ENCODE measurements at regions not wholly inside any gene's neighbourhood (a gene's known extent, or its start where the extent isn't known, plus 50 kb on each side); places are given as distances from the start of the nearest gene placed in this dataset.

DNA sequence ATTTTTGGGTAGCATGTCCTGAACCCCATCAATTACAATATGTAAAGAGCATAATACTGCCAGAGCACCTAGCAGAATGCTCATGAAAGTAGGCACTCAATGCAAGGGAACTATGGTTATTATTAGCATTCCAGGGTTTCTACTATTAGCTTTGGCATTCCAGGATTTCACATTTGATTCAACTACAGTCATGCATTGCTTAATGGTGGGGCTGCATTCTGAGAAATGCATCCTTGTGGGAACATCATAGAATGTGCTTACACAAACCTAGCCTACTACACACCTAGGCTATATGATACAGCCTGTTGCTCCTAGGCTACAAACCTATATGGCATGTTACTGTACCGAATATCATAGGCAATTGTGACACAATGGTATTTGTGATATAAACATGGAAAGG is 247.8 kb downstream of the CD83 start:
- Mint-ChIP-seq H3K4me1 (peaks cover 43% of the 10 kb centered on the region), H3K36me3 (ENCODE audit: low read depth) (peaks cover 5% of the 10 kb centered on the region; the same call in 1 of the 3 replicates), H3K27me3 (ENCODE audit: insufficient read depth, low read depth, poor library complexity) (peaks cover 14% of the 10 kb centered on the region), H3K4me3 (no peak overlapping the region), H3K27ac (no peak overlapping the region), H3K9me3 (no peaks in the 10 kb centered on the region; the same call in 2 of the 3 replicates)
- H3F3A ChIP-seq (replicated peaks; ENCODE audit: low read depth), result no peaks in the 10 kb centered on the region
- TF ChIP-seq EZH2phosphoT487 (IDR thresholded peaks at IDR 0.05; ENCODE audit: unreplicated experiment), result no peak
- TF ChIP-seq, protein P1, sequence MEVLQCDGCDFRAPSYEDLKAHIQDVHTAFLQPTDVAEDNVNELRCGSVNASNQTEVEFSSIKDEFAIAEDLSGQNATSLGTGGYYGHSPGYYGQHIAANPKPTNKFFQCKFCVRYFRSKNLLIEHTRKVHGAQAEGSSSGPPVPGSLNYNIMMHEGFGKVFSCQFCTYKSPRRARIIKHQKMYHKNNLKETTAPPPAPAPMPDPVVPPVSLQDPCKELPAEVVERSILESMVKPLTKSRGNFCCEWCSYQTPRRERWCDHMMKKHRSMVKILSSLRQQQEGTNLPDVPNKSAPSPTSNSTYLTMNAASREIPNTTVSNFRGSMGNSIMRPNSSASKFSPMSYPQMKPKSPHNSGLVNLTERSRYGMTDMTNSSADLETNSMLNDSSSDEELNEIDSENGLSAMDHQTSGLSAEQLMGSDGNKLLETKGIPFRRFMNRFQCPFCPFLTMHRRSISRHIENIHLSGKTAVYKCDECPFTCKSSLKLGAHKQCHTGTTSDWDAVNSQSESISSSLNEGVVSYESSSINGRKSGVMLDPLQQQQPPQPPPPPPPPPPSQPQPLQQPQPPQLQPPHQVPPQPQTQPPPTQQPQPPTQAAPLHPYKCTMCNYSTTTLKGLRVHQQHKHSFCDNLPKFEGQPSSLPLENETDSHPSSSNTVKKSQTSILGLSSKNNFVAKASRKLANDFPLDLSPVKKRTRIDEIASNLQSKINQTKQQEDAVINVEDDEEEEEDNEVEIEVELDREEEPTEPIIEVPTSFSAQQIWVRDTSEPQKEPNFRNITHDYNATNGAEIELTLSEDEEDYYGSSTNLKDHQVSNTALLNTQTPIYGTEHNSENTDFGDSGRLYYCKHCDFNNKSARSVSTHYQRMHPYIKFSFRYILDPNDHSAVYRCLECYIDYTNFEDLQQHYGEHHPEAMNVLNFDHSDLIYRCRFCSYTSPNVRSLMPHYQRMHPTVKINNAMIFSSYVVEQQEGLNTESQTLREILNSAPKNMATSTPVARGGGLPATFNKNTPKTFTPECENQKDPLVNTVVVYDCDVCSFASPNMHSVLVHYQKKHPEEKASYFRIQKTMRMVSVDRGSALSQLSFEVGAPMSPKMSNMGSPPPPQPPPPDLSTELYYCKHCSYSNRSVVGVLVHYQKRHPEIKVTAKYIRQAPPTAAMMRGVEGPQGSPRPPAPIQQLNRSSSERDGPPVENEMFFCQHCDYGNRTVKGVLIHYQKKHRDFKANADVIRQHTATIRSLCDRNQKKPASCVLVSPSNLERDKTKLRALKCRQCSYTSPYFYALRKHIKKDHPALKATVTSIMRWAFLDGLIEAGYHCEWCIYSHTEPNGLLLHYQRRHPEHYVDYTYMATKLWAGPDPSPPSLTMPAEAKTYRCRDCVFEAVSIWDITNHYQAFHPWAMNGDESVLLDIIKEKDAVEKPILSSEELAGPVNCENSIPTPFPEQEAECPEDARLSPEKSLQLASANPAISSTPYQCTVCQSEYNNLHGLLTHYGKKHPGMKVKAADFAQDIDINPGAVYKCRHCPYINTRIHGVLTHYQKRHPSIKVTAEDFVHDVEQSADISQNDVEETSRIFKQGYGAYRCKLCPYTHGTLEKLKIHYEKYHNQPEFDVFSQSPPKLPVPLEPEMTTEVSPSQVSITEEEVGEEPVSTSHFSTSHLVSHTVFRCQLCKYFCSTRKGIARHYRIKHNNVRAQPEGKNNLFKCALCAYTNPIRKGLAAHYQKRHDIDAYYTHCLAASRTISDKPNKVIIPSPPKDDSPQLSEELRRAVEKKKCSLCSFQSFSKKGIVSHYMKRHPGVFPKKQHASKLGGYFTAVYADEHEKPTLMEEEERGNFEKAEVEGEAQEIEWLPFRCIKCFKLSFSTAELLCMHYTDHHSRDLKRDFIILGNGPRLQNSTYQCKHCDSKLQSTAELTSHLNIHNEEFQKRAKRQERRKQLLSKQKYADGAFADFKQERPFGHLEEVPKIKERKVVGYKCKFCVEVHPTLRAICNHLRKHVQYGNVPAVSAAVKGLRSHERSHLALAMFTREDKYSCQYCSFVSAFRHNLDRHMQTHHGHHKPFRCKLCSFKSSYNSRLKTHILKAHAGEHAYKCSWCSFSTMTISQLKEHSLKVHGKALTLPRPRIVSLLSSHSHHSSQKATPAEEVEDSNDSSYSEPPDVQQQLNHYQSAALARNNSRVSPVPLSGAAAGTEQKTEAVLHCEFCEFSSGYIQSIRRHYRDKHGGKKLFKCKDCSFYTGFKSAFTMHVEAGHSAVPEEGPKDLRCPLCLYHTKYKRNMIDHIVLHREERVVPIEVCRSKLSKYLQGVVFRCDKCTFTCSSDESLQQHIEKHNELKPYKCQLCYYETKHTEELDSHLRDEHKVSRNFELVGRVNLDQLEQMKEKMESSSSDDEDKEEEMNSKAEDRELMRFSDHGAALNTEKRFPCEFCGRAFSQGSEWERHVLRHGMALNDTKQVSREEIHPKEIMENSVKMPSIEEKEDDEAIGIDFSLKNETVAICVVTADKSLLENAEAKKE (CRISPR knock-in tag; IDR thresholded peaks at IDR 0.05), result no peak
- no peak for TF ChIP-seq EZH2 (IDR thresholded peaks at IDR 0.05; ENCODE audit: low read depth, unreplicated experiment)
- TF ChIP-seq ZNF331 (CRISPR knock-in tag; IDR thresholded peaks at IDR 0.05; ENCODE audit: low read depth), result no peak
- no peaks in the 10 kb centered on the region for H3K36me3 ChIP-seq (ENCODE audit: insufficient read depth)
- peaks cover 33% of the 10 kb centered on the region for H3K4me1 ChIP-seq (ENCODE audit: insufficient read depth)
- no peak overlapping the region for H3K4me3 ChIP-seq
- H2AFZ ChIP-seq, result no peak overlapping the region
- H3K27ac ChIP-seq (ENCODE audit: low read depth), result no peak overlapping the region
- no peaks in the 10 kb centered on the region for H3K27me3 ChIP-seq (ENCODE audit: insufficient read depth)
- H3K9me2 ChIP-seq (ENCODE audit: insufficient read depth), result peaks cover 11% of the 10 kb centered on the region
- H3K4me2 ChIP-seq, result no peak overlapping the region
- H3K79me2 ChIP-seq (replicated peaks; ENCODE audit: insufficient read depth), result no peaks in the 10 kb centered on the region
- DNase-seq (ENCODE audit: low spot score) (no peak), ATAC-seq (no peak)
- no peaks in the 10 kb centered on the region for H4K20me1 ChIP-seq (replicated peaks; ENCODE audit: insufficient read depth)

DNA sequence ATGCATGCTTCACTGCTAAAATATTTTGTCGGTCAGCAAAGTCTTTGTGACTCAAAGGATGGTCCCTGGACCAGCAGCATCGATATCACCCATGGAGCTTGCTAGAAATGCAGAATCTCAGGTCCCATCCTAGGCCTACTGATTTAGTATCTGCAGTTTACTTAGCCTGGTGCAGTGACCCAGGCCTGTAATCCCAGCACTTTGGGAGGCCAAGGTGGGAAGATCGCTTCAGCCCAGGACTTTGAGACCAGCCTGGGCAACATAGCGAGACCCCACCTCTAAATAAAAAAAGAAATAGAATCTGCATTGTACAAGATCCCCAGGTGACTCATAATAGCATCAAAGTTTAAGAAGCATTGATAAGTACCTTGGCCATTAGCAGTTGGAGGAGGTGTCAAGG is 248.7 kb downstream of the CD83 start:
- no peak overlapping the region for H3K27ac Mint-ChIP-seq
- H3K4me3 Mint-ChIP-seq, result no peak overlapping the region
- Histone ChIP-seq H3K4me3 (no peak overlapping the region), H2AFZ (no peak overlapping the region), H3K9me2 (ENCODE audit: insufficient read depth) (peaks cover 13% of the 10 kb centered on the region), H3K4me1 (ENCODE audit: insufficient read depth) (peaks cover 34% of the 10 kb centered on the region), H3K4me2 (no peak overlapping the region), H3K79me2 (replicated peaks; ENCODE audit: insufficient read depth) (no peaks in the 10 kb centered on the region), H3K36me3 (ENCODE audit: insufficient read depth) (no peaks in the 10 kb centered on the region), H3F3A (replicated peaks; ENCODE audit: low read depth) (no peaks in the 10 kb centered on the region), H3K27me3 (ENCODE audit: insufficient read depth) (no peaks in the 10 kb centered on the region), H3K27ac (ENCODE audit: low read depth) (peak overlapping the region; percentile 75; the same call in 1 of the 2 replicates), H4K20me1 (replicated peaks; ENCODE audit: insufficient read depth) (no peaks in the 10 kb centered on the region)
- peaks cover 43% of the 10 kb centered on the region for H3K4me1 Mint-ChIP-seq
- ATAC-seq, result no peak
- no peaks in the 10 kb centered on the region; the same call in 2 of the 3 replicates for H3K9me3 Mint-ChIP-seq
- no peak for TF ChIP-seq NANOG (IDR thresholded peaks at IDR 0.05; ENCODE audit: borderline replicate concordance)
- no peak for DNase-seq (ENCODE audit: low spot score)
- H3K27me3 Mint-ChIP-seq (ENCODE audit: insufficient read depth, low read depth, poor library complexity), result peaks cover 15% of the 10 kb centered on the region
- peaks cover 6% of the 10 kb centered on the region; the same call in 1 of the 3 replicates for H3K36me3 Mint-ChIP-seq (ENCODE audit: low read depth)
